ENCODE measurements at regions not wholly inside any gene's neighbourhood (a gene's known extent, or its start where the extent isn't known, plus 50 kb on each side); places are given as distances from the start of the nearest gene placed in this dataset.
A peak's percentile ranks its signal among the peaks of the same experiment; 100 is the strongest.

DNA sequence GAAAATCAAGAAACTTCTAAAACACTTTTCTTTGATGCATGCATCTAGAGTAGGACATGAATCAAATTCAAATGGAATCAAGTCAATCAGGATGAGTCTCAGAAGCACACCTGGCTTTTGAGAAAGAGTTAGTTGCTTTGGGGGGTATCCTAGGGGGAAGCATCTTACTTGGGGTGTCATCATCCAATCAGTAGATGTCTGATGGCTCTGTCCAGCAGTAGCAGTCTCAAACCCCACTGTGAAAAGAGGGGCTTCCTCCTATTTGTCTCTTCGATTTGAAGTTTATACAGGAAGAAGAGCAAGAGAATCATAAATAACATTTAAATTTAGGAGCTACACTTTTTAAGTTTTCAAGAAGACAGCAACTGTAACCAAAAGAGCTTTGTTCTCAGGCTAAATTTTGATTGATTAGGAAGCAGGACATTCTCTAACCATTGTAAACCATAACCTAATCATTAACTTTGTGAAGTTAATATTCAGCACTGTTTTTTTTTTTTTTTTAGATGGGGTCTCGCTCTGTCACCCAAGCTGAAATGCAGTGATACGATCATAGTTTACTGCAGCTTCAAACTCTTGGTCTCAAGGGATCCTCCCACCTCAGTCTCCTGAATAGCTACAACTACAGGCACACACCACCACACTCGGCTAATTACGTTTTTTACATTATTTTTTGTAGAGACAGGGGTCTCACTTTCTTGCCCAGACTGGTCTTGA lies 614.7 kb downstream of the CSNK1G3 start:
- Histone ChIP-seq H3K36me3 (ENCODE audit: low read depth) (no peaks in the 10 kb centered on the region), H3K9me3 (no peaks in the 10 kb centered on the region), H3K4me3 (no peak overlapping the region), H3K4me1 (ENCODE audit: low read depth) (no peaks in the 10 kb centered on the region)
- intact Hi-C loops (cut with DNase I, micrococcal nuclease), result no loop called here
- ATAC-seq, result no peak
- TF ChIP-seq CTCF (IDR thresholded peaks at IDR 0.05), result no peak
- no peak for DNase-seq

GRCh38 chr5:124124711-124125229 lies 612.8 kb downstream of the CSNK1G3 start:
- Histone ChIP-seq H3K9me3 (no peaks in the 10 kb centered on the region), H3K4me1 (ENCODE audit: low read depth) (no peaks in the 10 kb centered on the region), H3K4me3 (no peak overlapping the region), H3K36me3 (ENCODE audit: low read depth) (no peaks in the 10 kb centered on the region)
- intact Hi-C loops (cut with DNase I, micrococcal nuclease), result no loop called here
- no peak for DNase-seq
- no peak for TF ChIP-seq CTCF (IDR thresholded peaks at IDR 0.05)
- no peak for ATAC-seq

- TF ChIP-seq CTCF (IDR thresholded peaks at IDR 0.05), result no peak
- Histone ChIP-seq H3K36me3 (ENCODE audit: low read depth) (no peaks in the 10 kb centered on the region), H3K4me3 (no peak overlapping the region), H3K4me1 (ENCODE audit: low read depth) (no peaks in the 10 kb centered on the region), H3K9me3 (no peaks in the 10 kb centered on the region)
- intact Hi-C loops (cut with DNase I, micrococcal nuclease), result no loop called here
- no peak for ATAC-seq
- DNase-seq, result no peak
Observed at GRCh38 chr5:124121198-124121597, 609.2 kb downstream of the CSNK1G3 start.

- no peaks in the 10 kb centered on the region for H3K36me3 ChIP-seq (ENCODE audit: low read depth)
- DNase-seq, result no peak
- H3K4me1 ChIP-seq (ENCODE audit: low read depth), result no peaks in the 10 kb centered on the region
- no peak overlapping the region for H3K4me3 ChIP-seq
- no peaks in the 10 kb centered on the region for H3K9me3 ChIP-seq
- intact Hi-C loops (cut with DNase I, micrococcal nuclease), result no loop called here
- peak; percentile 67 for ATAC-seq
- TF ChIP-seq CTCF (IDR thresholded peaks at IDR 0.05), result no peak
Observed at GRCh38 chr5:124114911-124115310, 602.9 kb downstream of the CSNK1G3 start.

DNA sequence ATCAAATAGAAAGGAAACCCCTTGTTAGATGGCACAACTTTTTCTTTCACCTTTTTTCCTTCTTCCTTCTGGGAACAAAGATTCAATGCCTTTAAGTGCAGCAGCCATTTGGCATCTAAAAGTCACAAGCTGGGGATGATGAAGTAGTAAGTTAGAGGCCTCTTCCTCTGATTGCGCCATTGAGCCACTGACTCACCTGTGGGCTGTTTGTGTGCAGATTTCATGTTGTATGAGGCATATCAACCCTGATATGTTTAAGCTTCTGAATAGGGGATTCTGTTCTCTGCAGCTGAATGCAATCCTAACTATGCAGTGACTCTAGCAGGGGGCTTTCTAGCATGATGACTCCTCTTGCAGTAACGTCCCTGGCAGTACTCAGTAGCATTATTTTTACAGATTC lies 599.9 kb downstream of the CSNK1G3 start:
- H3K36me3 ChIP-seq (ENCODE audit: low read depth), result no peaks in the 10 kb centered on the region
- intact Hi-C loops (cut with DNase I, micrococcal nuclease), result no loop called here
- no peak for TF ChIP-seq CTCF (IDR thresholded peaks at IDR 0.05)
- H3K9me3 ChIP-seq, result no peaks in the 10 kb centered on the region
- no peaks in the 10 kb centered on the region for H3K4me1 ChIP-seq (ENCODE audit: low read depth)
- no peak for DNase-seq
- no peak overlapping the region for H3K4me3 ChIP-seq
- no peak for ATAC-seq

Data from mucosa of descending colon (tissue), 3 donors.